ENCODE measurements at regions not wholly inside any gene's neighbourhood (a gene's known extent, or its start where the extent isn't known, plus 50 kb on each side); places are given as distances from the start of the nearest gene placed in this dataset.
"Not testable (repeated sequence)": the region's sequence is repeated elsewhere in the genome, so short reads cannot be mapped to it uniquely, and the experiment has no call there.

DNA sequence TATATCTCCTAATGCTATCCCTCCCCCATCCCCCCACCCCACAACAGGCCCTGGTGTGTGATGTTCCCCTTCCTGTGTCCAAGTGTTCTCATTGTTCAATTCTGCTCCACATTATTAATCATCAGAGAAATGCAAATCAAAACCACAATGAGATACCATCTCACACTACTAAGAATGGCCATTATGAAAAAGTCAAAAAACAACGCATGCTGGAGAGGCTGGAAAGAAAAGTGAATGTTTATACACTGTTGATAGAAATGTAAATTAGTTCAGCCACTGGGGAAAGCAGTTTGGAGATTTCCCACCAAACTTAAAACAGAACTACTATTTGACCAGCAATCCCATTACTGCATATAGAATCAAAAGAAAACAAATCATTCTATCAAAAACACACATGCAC lies 172.1 kb upstream of the ZNF385D start:
- not testable (repeated sequence) for H3K36me3 ChIP-seq (ENCODE audit: control insufficient read depth, insufficient read depth, low read length); H3K4me3 ChIP-seq (ENCODE audit: low read length); H3K27me3 ChIP-seq (ENCODE audit: control insufficient read depth, insufficient read depth, low read length); DNase-seq; H3K9me3 ChIP-seq (ENCODE audit: control insufficient read depth, low read depth, low read length); H3K27ac ChIP-seq (ENCODE audit: low read length); H3K4me1 ChIP-seq (ENCODE audit: control insufficient read depth, insufficient read depth, low read length)
- no CpG with 5 or more reads among the region's 1 CpG for WGBS (ENCODE audit: insufficient coverage, low lambda C conversion rate)

DNA sequence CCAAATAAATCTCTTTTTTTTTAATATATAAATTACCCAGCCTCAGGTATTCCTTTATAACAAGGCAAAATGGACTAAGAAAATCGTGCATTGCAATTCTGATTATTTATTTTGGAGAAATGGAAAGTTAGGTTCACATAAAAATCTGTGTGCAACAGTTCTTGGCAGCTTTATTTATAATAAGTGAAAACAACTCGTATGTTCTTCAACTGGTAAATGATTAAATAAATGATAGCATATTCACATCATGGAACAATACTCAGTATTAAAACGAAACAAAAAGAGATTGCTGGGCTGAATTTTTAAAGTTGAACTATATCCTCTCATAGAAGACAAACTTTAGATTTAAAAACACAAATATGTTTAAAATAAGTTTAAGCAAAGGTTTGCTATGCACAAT lies 176.3 kb upstream of the ZNF385D start:
- Histone ChIP-seq H3K27ac (ENCODE audit: low read length) (no peak overlapping the region), H3K9me3 (ENCODE audit: control insufficient read depth, low read depth, low read length) (peaks cover 4% of the 10 kb centered on the region), H3K27me3 (ENCODE audit: control insufficient read depth, insufficient read depth, low read length) (no peaks in the 10 kb centered on the region), H3K4me1 (ENCODE audit: control insufficient read depth, insufficient read depth, low read length) (no peaks in the 10 kb centered on the region), H3K36me3 (ENCODE audit: control insufficient read depth, insufficient read depth, low read length) (no peaks in the 10 kb centered on the region), H3K4me3 (ENCODE audit: low read length) (no peak overlapping the region)
- 50% methylated on average over 3 of the region's 3 CpGs for WGBS (ENCODE audit: insufficient coverage, low lambda C conversion rate)
- DNase-seq: no peak

DNA sequence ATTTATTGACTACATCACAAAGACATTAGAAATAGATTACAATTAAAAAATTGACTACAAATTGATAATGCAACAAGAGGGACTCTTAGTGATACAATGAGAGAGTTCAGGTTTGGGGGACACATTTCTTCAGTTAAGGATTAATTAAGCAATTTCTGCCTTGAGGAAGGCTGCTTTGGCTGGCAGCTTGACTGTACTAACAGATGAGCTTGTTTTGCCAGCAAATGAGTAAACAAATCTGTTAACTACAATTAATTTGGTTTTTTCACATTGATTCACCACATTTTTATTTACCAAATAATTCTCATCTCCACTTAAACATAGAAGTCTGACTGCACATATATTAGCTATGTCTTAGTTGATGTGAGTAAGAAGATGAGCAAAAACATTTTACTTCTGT lies 183.6 kb upstream of the ZNF385D start:
- no peak for DNase-seq
- no peak overlapping the region for H3K4me3 ChIP-seq (ENCODE audit: low read length)
- no peak overlapping the region for H3K27ac ChIP-seq (ENCODE audit: low read length)
- no peaks in the 10 kb centered on the region for H3K36me3 ChIP-seq (ENCODE audit: control insufficient read depth, insufficient read depth, low read length)
- H3K4me1 ChIP-seq (ENCODE audit: control insufficient read depth, insufficient read depth, low read length): no peaks in the 10 kb centered on the region
- no peaks in the 10 kb centered on the region for H3K27me3 ChIP-seq (ENCODE audit: control insufficient read depth, insufficient read depth, low read length)
- H3K9me3 ChIP-seq (ENCODE audit: control insufficient read depth, low read depth, low read length): no peaks in the 10 kb centered on the region

GRCh38 chr3:21936207-21936606 lies 185.2 kb upstream of the ZNF385D start:
- H3K4me1 ChIP-seq (ENCODE audit: control insufficient read depth, insufficient read depth, low read length): no peaks in the 10 kb centered on the region

DNA sequence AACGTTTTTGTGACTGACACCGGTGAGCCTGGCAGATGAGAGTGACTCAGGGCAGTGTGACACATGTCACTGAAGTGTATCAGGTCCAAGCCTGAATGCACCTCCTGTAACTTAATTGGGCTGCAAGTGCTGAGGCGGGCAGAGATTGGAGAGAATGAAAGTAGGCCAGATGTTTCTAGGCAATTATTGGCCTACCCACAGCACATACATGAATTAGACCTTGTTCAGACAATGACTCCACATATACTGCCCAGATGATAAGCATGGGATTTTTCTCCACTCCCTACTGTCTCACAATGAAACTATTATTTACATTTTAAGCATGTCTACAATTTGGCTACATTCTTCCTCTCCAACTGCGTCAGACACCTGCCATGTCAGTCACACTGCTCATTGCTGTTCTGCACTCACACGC lies 187.3 kb upstream of the ZNF385D start:
- DNase-seq: no peak
- H3K9me3 ChIP-seq (ENCODE audit: control insufficient read depth, low read depth, low read length): no peaks in the 10 kb centered on the region
- WGBS (ENCODE audit: insufficient coverage, low lambda C conversion rate): 80% methylated on average over 1 of the region's 5 CpGs
- no peak overlapping the region for H3K4me3 ChIP-seq (ENCODE audit: low read length)
- no peak overlapping the region for H3K27ac ChIP-seq (ENCODE audit: low read length)
- H3K27me3 ChIP-seq (ENCODE audit: control insufficient read depth, insufficient read depth, low read length): no peaks in the 10 kb centered on the region
- no peaks in the 10 kb centered on the region for H3K4me1 ChIP-seq (ENCODE audit: control insufficient read depth, insufficient read depth, low read length)
- no peaks in the 10 kb centered on the region for H3K36me3 ChIP-seq (ENCODE audit: control insufficient read depth, insufficient read depth, low read length)

More at GRCh38 chr3:21936207-21936606, 185.2 kb upstream of the ZNF385D start:
- Histone ChIP-seq H3K27me3 (ENCODE audit: control insufficient read depth, insufficient read depth, low read length) (no peaks in the 10 kb centered on the region), H3K27ac (ENCODE audit: low read length) (no peak overlapping the region), H3K9me3 (ENCODE audit: control insufficient read depth, low read depth, low read length) (no peaks in the 10 kb centered on the region), H3K4me3 (ENCODE audit: low read length) (no peak overlapping the region), H3K36me3 (ENCODE audit: control insufficient read depth, insufficient read depth, low read length) (no peaks in the 10 kb centered on the region)
- DNase-seq: no peak
- WGBS (ENCODE audit: insufficient coverage, low lambda C conversion rate): 94% methylated on average over 2 of the region's 2 CpGs

- Histone ChIP-seq H3K36me3 (ENCODE audit: control insufficient read depth, insufficient read depth, low read length) (no peaks in the 10 kb centered on the region), H3K9me3 (ENCODE audit: control insufficient read depth, low read depth, low read length) (no peaks in the 10 kb centered on the region), H3K27ac (ENCODE audit: low read length) (no peak overlapping the region), H3K27me3 (ENCODE audit: control insufficient read depth, insufficient read depth, low read length) (no peaks in the 10 kb centered on the region), H3K4me3 (ENCODE audit: low read length) (no peak overlapping the region), H3K4me1 (ENCODE audit: control insufficient read depth, insufficient read depth, low read length) (no peaks in the 10 kb centered on the region)
- peak in 1 of 2 donors; percentile 5 for DNase-seq
- no CpG with 5 or more reads among the region's 6 CpGs for WGBS (ENCODE audit: insufficient coverage, low lambda C conversion rate)
Observed at GRCh38 chr3:21942328-21942727, 191.3 kb upstream of the ZNF385D start.

- DNase-seq: no peak
- Histone ChIP-seq H3K4me1 (ENCODE audit: control insufficient read depth, insufficient read depth, low read length) (no peaks in the 10 kb centered on the region), H3K36me3 (ENCODE audit: control insufficient read depth, insufficient read depth, low read length) (no peaks in the 10 kb centered on the region), H3K27ac (ENCODE audit: low read length) (no peak overlapping the region), H3K27me3 (ENCODE audit: control insufficient read depth, insufficient read depth, low read length) (no peaks in the 10 kb centered on the region), H3K4me3 (ENCODE audit: low read length) (no peak overlapping the region), H3K9me3 (ENCODE audit: control insufficient read depth, low read depth, low read length) (no peaks in the 10 kb centered on the region)
- no CpG with 5 or more reads among the region's 6 CpGs for WGBS (ENCODE audit: insufficient coverage, low lambda C conversion rate)
Observed at GRCh38 chr3:21944251-21944650, 193.2 kb upstream of the ZNF385D start.

DNA sequence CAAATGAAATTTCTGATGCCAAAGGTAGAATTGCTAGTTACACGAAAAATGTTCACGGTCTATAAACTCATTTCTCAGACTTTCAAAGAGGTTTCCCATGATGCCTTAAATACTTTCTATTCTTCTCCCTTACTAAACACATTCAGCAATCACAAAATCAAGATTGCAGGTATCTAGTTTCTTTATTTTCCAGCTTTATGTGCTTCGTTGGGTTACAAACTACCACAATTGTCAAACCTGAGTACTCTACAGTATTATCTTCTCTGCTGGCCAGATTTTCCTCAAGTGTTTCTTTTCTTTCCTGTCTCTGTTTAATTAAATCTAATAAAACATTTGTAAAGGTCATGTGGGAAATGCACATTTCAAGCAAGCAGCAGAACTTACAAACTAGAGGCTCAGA lies 201.8 kb upstream of the ZNF385D start:
- Histone ChIP-seq H3K4me3 (ENCODE audit: low read length) (no peak overlapping the region), H3K4me1 (ENCODE audit: control insufficient read depth, insufficient read depth, low read length) (no peaks in the 10 kb centered on the region), H3K36me3 (ENCODE audit: control insufficient read depth, insufficient read depth, low read length) (no peaks in the 10 kb centered on the region), H3K9me3 (ENCODE audit: control insufficient read depth, low read depth, low read length) (no peaks in the 10 kb centered on the region), H3K27me3 (ENCODE audit: control insufficient read depth, insufficient read depth, low read length) (no peaks in the 10 kb centered on the region), H3K27ac (ENCODE audit: low read length) (no peak overlapping the region)
- DNase-seq: no peak
- WGBS (ENCODE audit: insufficient coverage, low lambda C conversion rate): 76% methylated on average over 3 of the region's 3 CpGs

DNA sequence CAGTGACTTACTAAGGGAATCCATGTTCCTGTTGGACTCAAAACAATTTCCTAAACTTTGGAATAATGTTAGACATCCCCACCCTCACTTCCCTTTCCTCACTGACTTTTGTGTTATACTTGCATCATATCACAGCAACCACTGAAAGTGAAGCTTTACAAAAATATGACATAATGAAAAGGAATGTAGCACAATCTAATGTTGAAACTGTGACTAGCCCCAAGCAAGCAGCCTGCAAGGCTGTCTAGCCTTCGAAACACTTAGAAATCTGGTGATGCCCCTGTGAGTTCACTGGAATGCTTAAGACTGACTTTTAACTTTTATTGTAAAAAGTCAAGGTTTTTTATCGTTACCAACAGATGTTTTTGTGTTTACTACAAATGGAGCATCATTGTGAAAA lies 203.7 kb upstream of the ZNF385D start:
- Histone ChIP-seq H3K27ac (ENCODE audit: low read length) (no peak overlapping the region), H3K9me3 (ENCODE audit: control insufficient read depth, low read depth, low read length) (no peaks in the 10 kb centered on the region), H3K4me3 (ENCODE audit: low read length) (no peak overlapping the region), H3K27me3 (ENCODE audit: control insufficient read depth, insufficient read depth, low read length) (no peaks in the 10 kb centered on the region), H3K4me1 (ENCODE audit: control insufficient read depth, insufficient read depth, low read length) (no peaks in the 10 kb centered on the region), H3K36me3 (ENCODE audit: control insufficient read depth, insufficient read depth, low read length) (no peaks in the 10 kb centered on the region)
- DNase-seq: no peak
- 100% methylated on average over 1 of the region's 2 CpGs for WGBS (ENCODE audit: insufficient coverage, low lambda C conversion rate)

- H3K36me3 ChIP-seq (ENCODE audit: control insufficient read depth, insufficient read depth, low read length): no peaks in the 10 kb centered on the region
- no peaks in the 10 kb centered on the region for H3K4me1 ChIP-seq (ENCODE audit: control insufficient read depth, insufficient read depth, low read length)
- no peak for DNase-seq
- no peak overlapping the region for H3K4me3 ChIP-seq (ENCODE audit: low read length)
- WGBS (ENCODE audit: insufficient coverage, low lambda C conversion rate): no CpG with 5 or more reads among the region's 2 CpGs
- no peaks in the 10 kb centered on the region for H3K27me3 ChIP-seq (ENCODE audit: control insufficient read depth, insufficient read depth, low read length)
- H3K27ac ChIP-seq (ENCODE audit: low read length): no peak overlapping the region
- no peaks in the 10 kb centered on the region for H3K9me3 ChIP-seq (ENCODE audit: control insufficient read depth, low read depth, low read length)
Observed at GRCh38 chr3:21955406-21955805, 204.4 kb upstream of the ZNF385D start.

DNA sequence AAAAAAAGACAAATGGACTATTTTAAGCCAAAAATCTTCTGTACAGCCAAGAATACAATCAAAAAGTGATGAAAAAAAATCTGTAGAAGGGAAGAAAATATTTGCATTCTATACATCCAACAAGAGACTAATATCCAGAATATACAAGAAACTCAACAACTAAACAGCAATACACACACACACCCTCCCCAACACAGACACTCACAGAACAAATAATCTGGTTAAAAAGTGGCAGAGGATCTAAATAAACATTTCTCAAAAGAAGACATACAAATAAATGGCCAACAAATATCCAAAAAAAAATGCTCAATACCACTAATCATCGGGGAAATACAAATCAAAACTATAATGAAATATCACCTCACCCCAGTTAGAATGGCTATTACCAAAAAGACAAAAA lies 209.0 kb upstream of the ZNF385D start:
- Histone ChIP-seq H3K4me1 (ENCODE audit: control insufficient read depth, insufficient read depth, low read length) (no peaks in the 10 kb centered on the region), H3K27ac (ENCODE audit: low read length) (no peak overlapping the region), H3K4me3 (ENCODE audit: low read length) (no peak overlapping the region), H3K27me3 (ENCODE audit: control insufficient read depth, insufficient read depth, low read length) (no peaks in the 10 kb centered on the region), H3K9me3 (ENCODE audit: control insufficient read depth, low read depth, low read length) (no peaks in the 10 kb centered on the region), H3K36me3 (ENCODE audit: control insufficient read depth, insufficient read depth, low read length) (no peaks in the 10 kb centered on the region)
- WGBS (ENCODE audit: insufficient coverage, low lambda C conversion rate): 13% methylated on average over 1 of the region's 1 CpG
- DNase-seq: no peak

All from large intestine (tissue), 3 donors.